LNCAP (cell line): ENCODE measurements at regions not wholly inside any gene's neighbourhood (a gene's known extent, or its start where the extent isn't known, plus 50 kb on each side); places are given as distances from the start of the nearest gene placed in this dataset.

Experiments used
- CTCF ChIP-seq: fragments of 450-650 bp; IDR thresholded peaks from 2 replicates; pipeline ENCODE4 v1.5.1; 2017; ENCODE audit warnings: mild to moderate bottlenecking

GRCh38 chr2:209369656-209370055, 54.2 kb upstream of the MAP2 start:
- no peak for TF ChIP-seq CTCF

- no peak for TF ChIP-seq CTCF
These were observed 52.4 kb upstream of the MAP2 start for GRCh38 chr2:209371407-209371806.
